Fibroblast of skin of left quadriceps (primary cell): ENCODE measurements at regions not wholly inside any gene's neighbourhood (a gene's known extent, or its start where the extent isn't known, plus 50 kb on each side); places are given as distances from the start of the nearest gene placed in this dataset.

Experiments used
- DNase-seq, 2 experiments: peaks; one replicate each; pipeline ENCODE4 v3.0.0-alpha.2; 2013; ENCODE audit warnings: low read depth in 2 of 2

GRCh38 chr17:72208832-72209231 lies 88.0 kb downstream of the SOX9 start:
- no peak for DNase-seq

DNA sequence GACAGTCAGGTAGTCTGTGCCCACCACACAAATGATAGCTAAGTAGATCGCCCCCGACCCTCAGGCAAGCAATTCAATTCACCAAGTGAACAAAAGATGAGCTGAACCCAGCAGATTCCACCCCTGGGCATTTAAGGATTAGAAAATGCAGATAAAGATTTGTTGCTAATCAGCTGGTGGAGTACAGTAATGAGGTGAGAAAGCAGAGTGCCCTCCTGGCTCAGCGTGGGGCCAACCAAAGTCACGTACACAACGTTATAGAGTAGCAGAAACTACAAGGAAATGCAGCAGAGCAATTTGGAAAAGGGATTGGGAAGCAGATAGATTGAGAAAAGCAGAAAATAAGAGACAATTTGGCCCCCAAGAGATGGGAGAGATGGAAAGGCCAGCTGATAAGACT lies 91.2 kb downstream of the SOX9 start:
- no peak for DNase-seq

GRCh38 chr17:72215490-72215889 lies 94.7 kb downstream of the SOX9 start:
- no peak for DNase-seq

DNA sequence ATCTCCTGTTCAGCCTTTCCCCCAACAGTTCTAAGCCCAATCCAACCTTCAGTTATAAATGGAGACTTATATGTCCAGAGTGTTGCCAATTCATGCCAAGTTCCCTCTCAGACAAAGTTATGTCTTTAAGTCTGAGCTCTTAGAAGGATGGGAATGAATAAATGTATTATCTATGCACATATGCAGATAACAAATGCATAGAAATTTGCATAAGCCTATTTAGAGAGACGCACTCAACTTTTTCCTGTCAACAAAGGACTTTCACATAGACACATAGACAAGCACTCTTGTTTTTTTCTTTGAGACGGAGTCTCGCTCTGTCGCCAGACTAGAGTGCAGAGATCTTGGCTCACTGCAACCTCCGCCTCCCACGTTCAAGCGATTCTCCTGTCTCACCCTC lies 95.1 kb downstream of the SOX9 start:
- no peak for DNase-seq

GRCh38 chr17:72219137-72219823 lies 98.5 kb downstream of the SOX9 start:
- DNase-seq, result no peak

- no peak for DNase-seq
These were observed 99.1 kb downstream of the SOX9 start for GRCh38 chr17:72219824-72220493.

DNA sequence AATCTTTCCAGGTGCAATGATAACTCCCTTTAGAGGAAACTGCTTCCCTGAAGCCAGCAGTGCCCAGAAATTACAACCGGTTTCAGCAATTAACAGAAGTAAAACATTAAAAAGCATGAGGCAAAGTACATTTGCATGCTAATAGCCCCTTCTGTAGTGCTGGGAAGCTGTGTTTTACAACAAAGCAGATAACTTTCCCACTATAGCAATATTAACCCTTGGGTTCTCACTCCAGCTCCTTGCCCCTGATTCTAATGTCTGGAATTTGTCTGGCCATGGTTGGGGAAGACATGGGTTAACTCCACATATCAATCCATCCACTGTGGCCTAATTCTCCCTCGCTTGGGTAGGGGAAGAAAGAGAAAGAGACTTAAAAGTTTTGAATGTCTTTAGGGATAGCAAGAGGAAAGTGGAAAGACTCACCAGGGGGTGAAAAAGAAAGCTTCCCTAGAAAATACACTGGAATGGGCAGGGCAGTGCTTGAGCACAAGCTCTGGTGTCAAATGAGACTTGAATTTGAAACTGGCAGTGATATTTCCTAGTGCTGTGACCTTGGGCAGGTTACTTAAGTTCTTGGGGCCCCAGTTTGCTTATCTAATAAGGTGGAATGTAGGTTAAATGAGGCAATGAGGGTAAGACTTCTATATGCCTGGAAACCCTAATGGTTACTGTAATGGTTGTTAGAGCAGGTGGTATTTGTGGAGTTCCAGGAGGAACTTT lies 102.0 kb downstream of the SOX9 start:
- DNase-seq, result no peak

- no peak for DNase-seq
These were observed 103.1 kb downstream of the SOX9 start for GRCh38 chr17:72223866-72224291.

GRCh38 chr17:72226322-72226721 lies 105.5 kb downstream of the SOX9 start:
- DNase-seq, result no peak

DNA sequence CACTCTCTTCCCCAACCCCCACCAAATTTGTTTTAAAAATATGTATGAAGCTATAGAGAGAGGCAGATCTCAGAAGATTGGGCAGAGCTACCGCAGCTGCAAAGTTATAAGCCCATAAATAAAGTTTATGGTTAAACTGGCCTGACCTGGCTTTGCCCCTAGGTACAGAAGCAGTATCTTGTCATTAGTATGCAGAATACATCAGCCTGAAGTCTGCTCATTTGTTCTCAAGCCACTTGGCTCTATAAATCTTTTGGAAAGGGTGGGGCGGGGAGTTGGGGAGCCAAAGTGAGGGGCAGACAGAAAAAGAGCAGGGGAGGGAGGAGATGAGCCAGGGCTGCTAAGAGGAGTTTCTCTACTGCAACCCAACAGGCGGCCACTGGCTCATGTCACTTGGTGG lies 113.2 kb downstream of the SOX9 start:
- no peak for DNase-seq

DNA sequence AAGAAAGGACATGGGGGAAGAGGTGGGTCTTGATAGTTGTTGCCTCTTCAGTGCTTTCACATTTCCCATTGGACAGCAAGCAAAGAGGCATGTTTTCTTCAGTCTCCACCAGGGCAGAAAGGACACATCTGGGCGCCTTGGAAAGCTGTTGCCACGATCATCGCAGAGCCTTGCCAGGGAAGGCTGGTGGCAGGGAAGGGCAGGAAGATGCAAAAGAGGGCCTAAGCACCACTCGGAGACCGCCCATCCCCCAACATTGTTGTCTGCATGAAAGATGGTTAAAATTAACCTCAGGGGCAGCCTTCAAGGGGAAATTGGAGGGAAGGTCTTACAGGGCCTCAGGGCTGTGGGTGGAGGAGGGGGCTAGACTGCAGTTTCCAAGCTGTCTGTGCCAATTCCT lies 114.2 kb downstream of the SOX9 start:
- DNase-seq, result no peak

GRCh38 chr17:72236980-72237633 lies 116.3 kb downstream of the SOX9 start:
- DNase-seq, result no peak

GRCh38 chr17:72238157-72238673 lies 117.4 kb downstream of the SOX9 start:
- DNase-seq, result no peak

DNA sequence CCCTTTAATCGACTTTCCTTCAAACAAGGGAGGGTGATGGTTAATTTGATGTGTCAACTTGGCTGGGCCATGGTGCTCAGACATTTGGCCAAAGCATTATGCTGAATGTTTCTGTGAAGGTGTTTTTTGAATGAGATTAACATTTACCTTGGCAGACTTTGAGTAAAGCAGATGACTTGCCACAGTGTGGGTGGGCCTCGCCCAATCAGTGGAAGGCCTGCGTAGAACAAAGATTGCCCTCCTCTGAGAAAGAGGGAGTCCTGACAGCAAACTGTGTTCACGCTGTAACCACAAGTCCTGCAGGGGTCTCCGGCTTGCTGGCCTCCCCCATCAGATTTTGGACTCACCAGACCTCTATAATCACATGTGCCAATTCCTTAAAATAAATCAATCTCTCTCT lies 118.7 kb downstream of the SOX9 start:
- no peak for DNase-seq

- no peak for DNase-seq
These were observed 119.5 kb downstream of the SOX9 start for GRCh38 chr17:72240333-72240732.

GRCh38 chr17:72244494-72244893 lies 123.7 kb downstream of the SOX9 start:
- DNase-seq, result no peak

- DNase-seq, result no peak
These were observed 124.1 kb downstream of the SOX9 start for GRCh38 chr17:72244956-72245355.

GRCh38 chr17:72249441-72249840 lies 128.6 kb downstream of the SOX9 start:
- DNase-seq, result no peak

DNA sequence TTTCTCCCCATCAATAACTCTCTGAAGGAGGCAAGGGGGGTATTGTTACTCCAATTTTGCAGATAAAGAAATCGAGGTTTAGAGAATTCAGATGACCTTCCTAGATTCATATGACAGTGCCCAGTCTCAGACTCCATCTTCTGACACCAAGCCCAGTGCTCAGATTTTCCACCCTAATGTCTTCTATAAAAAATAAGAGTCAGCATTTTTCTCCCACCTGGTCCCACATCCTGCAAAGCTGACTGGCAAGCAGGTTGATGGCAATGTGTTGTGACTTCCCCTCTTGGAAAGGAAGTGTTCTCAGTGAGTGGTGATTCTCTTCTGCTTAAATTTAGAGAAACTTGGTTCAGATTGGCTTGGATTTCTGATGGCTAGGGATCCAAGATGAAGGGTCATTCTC lies 129.4 kb downstream of the SOX9 start:
- no peak for DNase-seq

DNA sequence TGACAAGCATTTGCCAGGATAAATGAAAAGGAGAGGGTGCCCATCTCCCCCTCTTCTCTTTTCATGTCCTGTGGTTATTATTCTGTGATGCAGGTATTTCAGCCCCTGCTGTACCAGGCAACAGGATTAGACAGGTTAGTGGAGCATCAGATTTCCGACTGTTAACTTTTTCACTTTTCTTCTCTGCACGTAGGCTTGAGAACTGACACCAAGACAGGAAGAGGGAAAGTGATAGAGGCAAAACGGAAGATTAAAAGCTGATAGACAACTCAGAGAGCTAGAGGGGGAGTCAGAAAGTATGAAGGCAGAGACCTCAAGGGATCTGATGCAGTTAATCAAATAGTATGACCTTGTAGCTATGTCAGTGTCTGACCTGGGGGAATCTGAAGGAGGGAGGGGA lies 132.8 kb downstream of the SOX9 start:
- no peak for DNase-seq

- no peak for DNase-seq
These were observed 134.1 kb downstream of the SOX9 start for GRCh38 chr17:72254808-72255449.

- no peak for DNase-seq
These were observed 134.7 kb downstream of the SOX9 start for GRCh38 chr17:72255481-72255880.
